ENCODE measurements at regions not wholly inside any gene's neighbourhood (a gene's known extent, or its start where the extent isn't known, plus 50 kb on each side); places are given as distances from the start of the nearest gene placed in this dataset.
A peak's percentile ranks its signal among the peaks of the same experiment; 100 is the strongest.

DNA sequence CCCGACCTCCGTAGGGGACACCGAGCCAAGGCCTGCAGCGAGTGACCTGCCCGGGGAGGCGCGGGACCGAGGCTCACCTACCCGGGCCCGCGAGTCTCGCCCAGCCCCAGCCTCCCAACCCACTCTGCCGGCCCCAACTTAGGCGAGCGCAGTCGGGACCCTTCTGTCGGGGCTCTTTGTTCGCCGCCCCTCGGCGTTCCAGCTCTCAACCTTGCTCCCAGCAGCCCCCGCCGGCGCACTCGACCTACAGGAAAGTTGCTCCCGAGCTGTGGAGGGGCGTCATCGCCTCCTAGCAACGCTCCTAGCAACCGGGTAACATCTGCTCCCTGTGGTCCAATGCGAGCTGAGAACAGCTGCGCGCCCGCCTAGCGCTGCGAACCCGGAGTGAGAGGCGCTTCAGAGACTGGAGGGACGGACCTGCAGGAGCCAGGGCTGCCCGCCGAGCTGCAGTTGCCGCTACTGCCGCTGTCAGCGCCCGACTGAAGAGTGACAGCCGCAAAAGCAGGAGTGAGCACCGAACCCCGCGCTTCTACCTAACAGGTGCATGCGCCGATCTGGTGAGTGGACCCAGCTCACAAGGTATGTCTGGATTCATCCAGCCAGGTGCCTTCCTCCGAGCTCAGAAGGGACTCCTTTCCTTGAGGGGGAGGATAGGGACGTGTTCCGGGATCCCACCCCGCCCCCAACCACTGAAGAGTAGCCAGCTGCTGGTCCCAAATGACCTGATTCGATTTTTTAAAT, 355.0 kb downstream of the SNAPC1 start:
- Histone ChIP-seq H2AFZ (ENCODE audit: low read depth, low read length) (no peak overlapping the region), H3K36me3 (ENCODE audit: insufficient read depth, low read length) (no peaks in the 10 kb centered on the region), H3K27ac (ENCODE audit: low read length) (no peak overlapping the region), H3K79me2 (ENCODE audit: insufficient read depth, low read length) (no peaks in the 10 kb centered on the region), H3K4me2 (ENCODE audit: insufficient read depth, low read length) (no peak overlapping the region), H3K4me3 (ENCODE audit: low read depth in 1 of 2, low read length in 2 of 2) (no peak overlapping the region), H3K4me1 (ENCODE audit: insufficient read depth, low read length) (no peaks in the 10 kb centered on the region), H3K27me3 (ENCODE audit: insufficient read depth, low read length, poor library complexity) (peaks cover 22% of the 10 kb centered on the region), H3K9ac (ENCODE audit: low read depth, low read length) (no peak overlapping the region), H3K9me3 (ENCODE audit: insufficient read depth, low read length, severe bottlenecking) (no peaks in the 10 kb centered on the region), H4K20me1 (ENCODE audit: insufficient read depth, low read length) (no peaks in the 10 kb centered on the region)
- ATAC-seq (ENCODE audit: insufficient read depth, low read depth) (peak; percentile 56), DNase-seq (peak; percentile 7)
- TF ChIP-seq EZH2 (IDR thresholded peaks at IDR 0.05; ENCODE audit: borderline replicate concordance, low read depth, low read length, severe bottlenecking), result no peak
- TF ChIP-seq, protein P1, sequence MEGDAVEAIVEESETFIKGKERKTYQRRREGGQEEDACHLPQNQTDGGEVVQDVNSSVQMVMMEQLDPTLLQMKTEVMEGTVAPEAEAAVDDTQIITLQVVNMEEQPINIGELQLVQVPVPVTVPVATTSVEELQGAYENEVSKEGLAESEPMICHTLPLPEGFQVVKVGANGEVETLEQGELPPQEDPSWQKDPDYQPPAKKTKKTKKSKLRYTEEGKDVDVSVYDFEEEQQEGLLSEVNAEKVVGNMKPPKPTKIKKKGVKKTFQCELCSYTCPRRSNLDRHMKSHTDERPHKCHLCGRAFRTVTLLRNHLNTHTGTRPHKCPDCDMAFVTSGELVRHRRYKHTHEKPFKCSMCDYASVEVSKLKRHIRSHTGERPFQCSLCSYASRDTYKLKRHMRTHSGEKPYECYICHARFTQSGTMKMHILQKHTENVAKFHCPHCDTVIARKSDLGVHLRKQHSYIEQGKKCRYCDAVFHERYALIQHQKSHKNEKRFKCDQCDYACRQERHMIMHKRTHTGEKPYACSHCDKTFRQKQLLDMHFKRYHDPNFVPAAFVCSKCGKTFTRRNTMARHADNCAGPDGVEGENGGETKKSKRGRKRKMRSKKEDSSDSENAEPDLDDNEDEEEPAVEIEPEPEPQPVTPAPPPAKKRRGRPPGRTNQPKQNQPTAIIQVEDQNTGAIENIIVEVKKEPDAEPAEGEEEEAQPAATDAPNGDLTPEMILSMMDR (IDR thresholded peaks at IDR 0.05; ENCODE audit: borderline replicate concordance, extremely low read depth, low read length, poor library complexity, severe bottlenecking), result no peak

DNA sequence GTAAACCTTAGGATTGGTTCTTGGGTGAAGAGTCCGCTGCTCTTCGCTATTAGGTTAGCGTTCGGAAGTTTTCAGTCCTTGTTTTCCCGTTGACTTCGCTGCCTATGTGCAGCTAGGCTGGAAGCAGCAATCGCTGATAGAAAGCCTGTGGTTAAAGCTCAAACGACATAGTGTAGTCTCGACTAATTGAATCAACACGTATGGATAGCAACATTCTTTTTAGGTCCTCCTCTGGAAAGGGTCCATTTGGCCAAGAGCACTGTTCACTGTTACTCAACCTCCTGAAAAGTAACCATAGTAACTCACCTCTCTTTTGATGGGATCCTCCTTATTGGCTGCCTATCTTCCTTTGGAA, 355.5 kb downstream of the SNAPC1 start:
- Histone ChIP-seq H4K20me1 (ENCODE audit: insufficient read depth, low read length) (no peaks in the 10 kb centered on the region), H3K4me2 (ENCODE audit: insufficient read depth, low read length) (no peak overlapping the region), H3K27ac (ENCODE audit: low read length) (no peak overlapping the region), H2AFZ (ENCODE audit: low read depth, low read length) (no peak overlapping the region), H3K9me3 (ENCODE audit: insufficient read depth, low read length, severe bottlenecking) (no peaks in the 10 kb centered on the region), H3K9ac (ENCODE audit: low read depth, low read length) (no peak overlapping the region), H3K4me3 (ENCODE audit: low read depth in 1 of 2, low read length in 2 of 2) (no peak overlapping the region), H3K36me3 (ENCODE audit: insufficient read depth, low read length) (no peaks in the 10 kb centered on the region), H3K4me1 (ENCODE audit: insufficient read depth, low read length) (no peaks in the 10 kb centered on the region), H3K79me2 (ENCODE audit: insufficient read depth, low read length) (no peaks in the 10 kb centered on the region), H3K27me3 (ENCODE audit: insufficient read depth, low read length, poor library complexity) (peaks cover 22% of the 10 kb centered on the region)
- ATAC-seq (ENCODE audit: insufficient read depth, low read depth), result no peak
- TF ChIP-seq, protein P1 (IDR thresholded peaks at IDR 0.05; ENCODE audit: borderline replicate concordance, extremely low read depth, low read length, poor library complexity, severe bottlenecking), result no peak
- TF ChIP-seq EZH2 (IDR thresholded peaks at IDR 0.05; ENCODE audit: borderline replicate concordance, low read depth, low read length, severe bottlenecking), result no peak
- DNase-seq, result no peak

DNA sequence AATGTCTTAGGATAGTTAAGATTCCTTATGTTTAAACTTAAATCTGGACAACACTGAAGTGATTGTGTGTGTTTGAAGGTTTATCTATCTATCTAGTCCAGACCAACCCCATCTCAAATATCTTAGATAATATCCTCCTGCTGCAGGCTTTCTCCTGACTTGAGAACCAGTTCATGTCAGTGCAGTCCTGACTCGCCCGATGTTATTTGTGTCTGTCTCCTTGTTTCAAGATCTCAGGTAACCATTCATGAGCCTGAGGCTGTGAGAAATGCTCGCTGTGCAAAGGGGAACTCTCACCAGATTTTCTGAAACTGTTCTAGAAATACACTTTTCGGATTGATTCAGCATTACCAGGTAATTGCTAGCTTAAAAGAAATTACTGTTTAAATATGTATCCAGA, 356.2 kb downstream of the SNAPC1 start:
- H3K27me3 ChIP-seq (ENCODE audit: insufficient read depth, low read length, poor library complexity), result peaks cover 25% of the 10 kb centered on the region
- no peak overlapping the region for H3K4me2 ChIP-seq (ENCODE audit: insufficient read depth, low read length)

More for the DNA sequence above, 356.2 kb downstream of the SNAPC1 start:
- Histone ChIP-seq H3K27ac (ENCODE audit: low read length) (no peak overlapping the region), H3K4me3 (ENCODE audit: low read depth in 1 of 2, low read length in 2 of 2) (no peak overlapping the region), H3K79me2 (ENCODE audit: insufficient read depth, low read length) (no peaks in the 10 kb centered on the region), H3K9ac (ENCODE audit: low read depth, low read length) (no peak overlapping the region), H4K20me1 (ENCODE audit: insufficient read depth, low read length) (no peaks in the 10 kb centered on the region), H3K4me1 (ENCODE audit: insufficient read depth, low read length) (no peaks in the 10 kb centered on the region), H3K36me3 (ENCODE audit: insufficient read depth, low read length) (no peaks in the 10 kb centered on the region), H3K9me3 (ENCODE audit: insufficient read depth, low read length, severe bottlenecking) (no peaks in the 10 kb centered on the region), H2AFZ (ENCODE audit: low read depth, low read length) (no peak overlapping the region)
- ATAC-seq (ENCODE audit: insufficient read depth, low read depth), result no peak
- no peak for DNase-seq
- TF ChIP-seq, protein P1 (IDR thresholded peaks at IDR 0.05; ENCODE audit: borderline replicate concordance, extremely low read depth, low read length, poor library complexity, severe bottlenecking), result no peak
- no peak for TF ChIP-seq EZH2 (IDR thresholded peaks at IDR 0.05; ENCODE audit: borderline replicate concordance, low read depth, low read length, severe bottlenecking)
